ENCODE measurements at regions not wholly inside any gene's neighbourhood (a gene's known extent, or its start where the extent isn't known, plus 50 kb on each side); places are given as distances from the start of the nearest gene placed in this dataset.

GRCh38 chr10:130746311-130746710 lies 565.2 kb downstream of the TCERG1L start:
- DNase-seq (ENCODE audit: low read depth) = no peak
- no peak overlapping the region for H3K4me3 ChIP-seq (ENCODE audit: low read length)
- no peak for TF ChIP-seq CTCF (conservative IDR thresholded peaks at IDR 0.05; ENCODE audit: low read length)

GRCh38 chr10:130747356-130747755 lies 564.2 kb downstream of the TCERG1L start:
- no peak overlapping the region for H3K4me3 ChIP-seq (ENCODE audit: low read length)
- no peak for DNase-seq (ENCODE audit: low read depth)
- TF ChIP-seq CTCF (conservative IDR thresholded peaks at IDR 0.05; ENCODE audit: low read length) = no peak

GRCh38 chr10:130747946-130748345 lies 563.6 kb downstream of the TCERG1L start:
- no peak for TF ChIP-seq CTCF (conservative IDR thresholded peaks at IDR 0.05; ENCODE audit: low read length)
- DNase-seq (ENCODE audit: low read depth) = no peak
- H3K4me3 ChIP-seq (ENCODE audit: low read length) = no peak overlapping the region

GRCh38 chr10:130748409-130749057 lies 563.0 kb downstream of the TCERG1L start:
- no peak for DNase-seq (ENCODE audit: low read depth)
- TF ChIP-seq CTCF (conservative IDR thresholded peaks at IDR 0.05; ENCODE audit: low read length) = no peak
- no peak overlapping the region for H3K4me3 ChIP-seq (ENCODE audit: low read length)

GRCh38 chr10:130749911-130750310 lies 561.6 kb downstream of the TCERG1L start:
- no peak for DNase-seq (ENCODE audit: low read depth)
- H3K4me3 ChIP-seq (ENCODE audit: low read length) = no peak overlapping the region
- TF ChIP-seq CTCF (conservative IDR thresholded peaks at IDR 0.05; ENCODE audit: low read length) = no peak

GRCh38 chr10:130750441-130750840 lies 561.1 kb downstream of the TCERG1L start:
- no peak overlapping the region for H3K4me3 ChIP-seq (ENCODE audit: low read length)
- no peak for TF ChIP-seq CTCF (conservative IDR thresholded peaks at IDR 0.05; ENCODE audit: low read length)
- DNase-seq (ENCODE audit: low read depth) = no peak

- no peak overlapping the region for H3K4me3 ChIP-seq (ENCODE audit: low read length)
- no peak for TF ChIP-seq CTCF (conservative IDR thresholded peaks at IDR 0.05; ENCODE audit: low read length)
- DNase-seq (ENCODE audit: low read depth) = no peak
Measured at GRCh38 chr10:130751106-130751840, 560.2 kb downstream of the TCERG1L start.

Measured in AG10803 (cell line).